ENCODE measurements at regions not wholly inside any gene's neighbourhood (a gene's known extent, or its start where the extent isn't known, plus 50 kb on each side); places are given as distances from the start of the nearest gene placed in this dataset.
"Not testable (repeated sequence)": the region's sequence is repeated elsewhere in the genome, so short reads cannot be mapped to it uniquely, and the experiment has no call there.

DNA sequence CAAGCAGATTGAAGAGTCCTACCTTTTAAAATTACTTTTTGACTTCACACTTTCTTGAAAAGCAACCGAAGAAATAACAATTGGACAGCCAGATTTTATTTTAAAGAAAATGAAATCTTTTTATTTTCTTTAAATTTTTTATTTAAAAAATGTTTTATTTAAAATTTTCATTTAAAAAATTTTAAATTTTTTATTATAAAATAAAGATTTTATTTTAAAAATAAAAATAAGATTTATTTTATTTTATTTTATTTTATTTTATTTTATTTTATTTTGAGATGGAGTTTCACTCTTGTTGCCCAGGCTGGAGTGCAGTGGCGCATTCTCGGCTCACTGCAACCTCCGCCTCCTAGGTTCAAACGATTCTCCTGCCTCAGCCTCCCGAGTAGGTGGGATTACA lies 144.5 kb downstream of the GPR85 start:
- TF ChIP-seq, protein P1, sequence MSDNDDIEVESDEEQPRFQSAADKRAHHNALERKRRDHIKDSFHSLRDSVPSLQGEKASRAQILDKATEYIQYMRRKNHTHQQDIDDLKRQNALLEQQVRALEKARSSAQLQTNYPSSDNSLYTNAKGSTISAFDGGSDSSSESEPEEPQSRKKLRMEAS (IDR thresholded peaks at IDR 0.05; ENCODE audit: low read depth), result not testable (repeated sequence)
- TF ChIP-seq, protein P2, sequence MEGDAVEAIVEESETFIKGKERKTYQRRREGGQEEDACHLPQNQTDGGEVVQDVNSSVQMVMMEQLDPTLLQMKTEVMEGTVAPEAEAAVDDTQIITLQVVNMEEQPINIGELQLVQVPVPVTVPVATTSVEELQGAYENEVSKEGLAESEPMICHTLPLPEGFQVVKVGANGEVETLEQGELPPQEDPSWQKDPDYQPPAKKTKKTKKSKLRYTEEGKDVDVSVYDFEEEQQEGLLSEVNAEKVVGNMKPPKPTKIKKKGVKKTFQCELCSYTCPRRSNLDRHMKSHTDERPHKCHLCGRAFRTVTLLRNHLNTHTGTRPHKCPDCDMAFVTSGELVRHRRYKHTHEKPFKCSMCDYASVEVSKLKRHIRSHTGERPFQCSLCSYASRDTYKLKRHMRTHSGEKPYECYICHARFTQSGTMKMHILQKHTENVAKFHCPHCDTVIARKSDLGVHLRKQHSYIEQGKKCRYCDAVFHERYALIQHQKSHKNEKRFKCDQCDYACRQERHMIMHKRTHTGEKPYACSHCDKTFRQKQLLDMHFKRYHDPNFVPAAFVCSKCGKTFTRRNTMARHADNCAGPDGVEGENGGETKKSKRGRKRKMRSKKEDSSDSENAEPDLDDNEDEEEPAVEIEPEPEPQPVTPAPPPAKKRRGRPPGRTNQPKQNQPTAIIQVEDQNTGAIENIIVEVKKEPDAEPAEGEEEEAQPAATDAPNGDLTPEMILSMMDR (IDR thresholded peaks at IDR 0.05), result not testable (repeated sequence)
- not testable (repeated sequence) for TF ChIP-seq JUND (IDR thresholded peaks at IDR 0.05); MXI1 (IDR thresholded peaks at IDR 0.05; ENCODE audit: low read depth, low read length); FOXM1 (IDR thresholded peaks at IDR 0.05; ENCODE audit: low read depth); POLR2AphosphoS5 (IDR thresholded peaks at IDR 0.05; ENCODE audit: low read depth, low read length); EP300 (IDR thresholded peaks at IDR 0.05; ENCODE audit: borderline replicate concordance in 1 of 2, low read depth in 1 of 2, low read length in 1 of 2)

All from SK-N-SH (cell line).